Esophagus squamous epithelium (tissue), 5 donors: ENCODE measurements at regions not wholly inside any gene's neighbourhood (a gene's known extent, or its start where the extent isn't known, plus 50 kb on each side); places are given as distances from the start of the nearest gene placed in this dataset.
A peak's percentile ranks its signal among the peaks of the same experiment; 100 is the strongest.

Experiments
- DNase-seq: peaks from one replicate; lab custom pipeline; 2025; lab: John Stamatoyannopoulos, UW
- H3K27ac ChIP-seq, 4 donors: fragments of 200-600 bp; sonication (generic); one replicate each; pipeline ENCODE4 v1.5.1; 2016 to 2019; ENCODE audit warnings: mild to moderate bottlenecking in 1 of 4
- H3K27me3 ChIP-seq, 4 donors: fragments of 200-600 bp; sonication (generic); 1 replicate in 3 of 4; 2 replicates in 1 of 4; pipeline versions ENCODE4 v1.5.1 to v1.6.0; 2017 to 2021; ENCODE audit warnings: antibody characterized with exemption in 1 of 4
- H3K36me3 ChIP-seq, 3 donors: fragments of 200-600 bp; sonication (generic); one replicate each; pipeline ENCODE4 v1.5.1; 2016 to 2019
- H3K4me1 ChIP-seq, 3 donors: fragments of 200-600 bp; sonication (generic); one replicate each; pipeline ENCODE4 v1.5.1; 2017 to 2019
- H3K4me3 ChIP-seq, 4 donors: fragments of 200-600 bp; sonication (generic); 1 replicate in 3 of 4; 2 replicates in 1 of 4; pipeline ENCODE4 v1.5.1; 2016 to 2019; ENCODE audit warnings: mild to moderate bottlenecking in 2 of 4, moderate library complexity in 1 of 4
- H3K9me3 ChIP-seq, 3 donors: fragments of 200-600 bp; sonication (generic); one replicate each; pipeline ENCODE4 v1.5.1; 2016 to 2019
- CTCF ChIP-seq, 6 experiments: fragments of 450-650 bp in 4 of 6; fragments of 200-600 bp in 2 of 6; sonication (generic) in 2 of 6; IDR thresholded peaks; one replicate each; pipeline ENCODE4 v1.5.1; 2016 to 2019; ENCODE audit warnings: antibody characterized with exemption in 6 of 6, mild to moderate bottlenecking in 4 of 6, moderate library complexity in 4 of 6
- POLR2A ChIP-seq, 4 donors: fragments of 450-650 bp; IDR thresholded peaks; one replicate each; pipeline ENCODE4 v1.6.1; 2017; ENCODE audit warnings: antibody characterized with exemption in 4 of 4, mild to moderate bottlenecking in 4 of 4, moderate library complexity in 3 of 4
- WGBS, 2 donors: methylation state at CpG; one replicate each; pipeline ENCODE4 v1.1.5; 2018; 5-methylcytosine and 5-hydroxymethylcytosine counted together
- intact Hi-C: fragments of 100-400 bp; cut with DNase I; formaldehyde crosslinking; loops from one replicate; pipeline ENCODE4 v1.15.0; 2022
- donor health status: DM: yes; HTN: yes; CAD: no.

- 77% methylated on average over 8 of the region's 8 CpGs for WGBS, 2 donors
- no peaks in the 10 kb centered on the region for H3K9me3 ChIP-seq
- intact Hi-C loops = no loop called here
- H3K27ac ChIP-seq = no peak overlapping the region
- H3K4me3 ChIP-seq = no peak overlapping the region
- no peak for DNase-seq
- no peaks in the 10 kb centered on the region for H3K27me3 ChIP-seq
- H3K4me1 ChIP-seq = peaks cover 0 to 16% (median 6%) of the 10 kb centered on the region in 3 donors
- no peaks in the 10 kb centered on the region for H3K36me3 ChIP-seq
- TF ChIP-seq CTCF (IDR thresholded peaks at IDR 0.05) (no peak), POLR2A (IDR thresholded peaks at IDR 0.05) (no peak)
Observed at GRCh38 chr18:54710074-54710899, 118.0 kb upstream of the RAB27B start.

GRCh38 chr18:54710900-54711281, 117.4 kb upstream of the RAB27B start:
- H3K9me3 ChIP-seq = no peaks in the 10 kb centered on the region
- no peak overlapping the region for H3K27ac ChIP-seq
- no peak overlapping the region for H3K4me3 ChIP-seq
- DNase-seq = no peak
- intact Hi-C loops = no loop called here
- 85 to 86% methylated on average over 2 of the region's 2 CpGs for WGBS, 2 donors
- no peaks in the 10 kb centered on the region for H3K36me3 ChIP-seq
- TF ChIP-seq CTCF (IDR thresholded peaks at IDR 0.05) (no peak), POLR2A (IDR thresholded peaks at IDR 0.05) (no peak)
- no peaks in the 10 kb centered on the region for H3K27me3 ChIP-seq
- H3K4me1 ChIP-seq = peaks cover 0 to 16% (median 6%) of the 10 kb centered on the region in 3 donors

- H3K27ac ChIP-seq = peak overlapping the region in 1 of 4 donors; percentile 31
- TF ChIP-seq CTCF (IDR thresholded peaks at IDR 0.05) = no peak
Observed at GRCh38 chr18:54712306-54712705, 116.0 kb upstream of the RAB27B start.

GRCh38 chr18:54712758-54713157, 115.5 kb upstream of the RAB27B start:
- WGBS, 2 donors = 45 to 86% methylated on average over 4 to 7 of the region's 8 CpGs
- H3K4me1 ChIP-seq = peaks cover 0 to 20% (median 6%) of the 10 kb centered on the region in 3 donors
- H3K36me3 ChIP-seq = no peaks in the 10 kb centered on the region
- TF ChIP-seq CTCF (IDR thresholded peaks at IDR 0.05) (peak in 2 of 6 experiments; percentile 14 to 45), POLR2A (IDR thresholded peaks at IDR 0.05) (no peak)
- peak overlapping the region in 1 of 4 donors; percentile 31 for H3K27ac ChIP-seq
- DNase-seq = no peak
- H3K27me3 ChIP-seq = no peaks in the 10 kb centered on the region
- intact Hi-C loops = no loop called here
- no peak overlapping the region for H3K4me3 ChIP-seq
- H3K9me3 ChIP-seq = no peaks in the 10 kb centered on the region

More at GRCh38 chr18:54712306-54712705, 116.0 kb upstream of the RAB27B start:
- peaks cover 0 to 16% (median 6%) of the 10 kb centered on the region in 3 donors for H3K4me1 ChIP-seq
- DNase-seq = no peak
- H3K9me3 ChIP-seq = no peaks in the 10 kb centered on the region
- H3K4me3 ChIP-seq = no peak overlapping the region
- H3K36me3 ChIP-seq = no peaks in the 10 kb centered on the region
- H3K27me3 ChIP-seq = no peaks in the 10 kb centered on the region
- 27 to 43% methylated on average over 3 of the region's 3 CpGs for WGBS, 2 donors
- intact Hi-C loops = no loop called here

- TF ChIP-seq CTCF (IDR thresholded peaks at IDR 0.05) = no peak
- TF ChIP-seq POLR2A (IDR thresholded peaks at IDR 0.05) = no peak
- no peaks in the 10 kb centered on the region for H3K27me3 ChIP-seq
- intact Hi-C loops = no loop called here
- H3K36me3 ChIP-seq = no peaks in the 10 kb centered on the region
- DNase-seq = no peak
- no peak overlapping the region for H3K4me3 ChIP-seq
- 80 to 95% methylated on average over 1 to 4 of the region's 4 CpGs for WGBS, 2 donors
- peaks cover 0 to 23% (median 6%) of the 10 kb centered on the region in 3 donors for H3K4me1 ChIP-seq
- H3K9me3 ChIP-seq = no peaks in the 10 kb centered on the region
- H3K27ac ChIP-seq = no peak overlapping the region
Observed at GRCh38 chr18:54713386-54713785, 114.9 kb upstream of the RAB27B start.
